ENCODE measurements at regions not wholly inside any gene's neighbourhood (a gene's known extent, or its start where the extent isn't known, plus 50 kb on each side); places are given as distances from the start of the nearest gene placed in this dataset.

DNA sequence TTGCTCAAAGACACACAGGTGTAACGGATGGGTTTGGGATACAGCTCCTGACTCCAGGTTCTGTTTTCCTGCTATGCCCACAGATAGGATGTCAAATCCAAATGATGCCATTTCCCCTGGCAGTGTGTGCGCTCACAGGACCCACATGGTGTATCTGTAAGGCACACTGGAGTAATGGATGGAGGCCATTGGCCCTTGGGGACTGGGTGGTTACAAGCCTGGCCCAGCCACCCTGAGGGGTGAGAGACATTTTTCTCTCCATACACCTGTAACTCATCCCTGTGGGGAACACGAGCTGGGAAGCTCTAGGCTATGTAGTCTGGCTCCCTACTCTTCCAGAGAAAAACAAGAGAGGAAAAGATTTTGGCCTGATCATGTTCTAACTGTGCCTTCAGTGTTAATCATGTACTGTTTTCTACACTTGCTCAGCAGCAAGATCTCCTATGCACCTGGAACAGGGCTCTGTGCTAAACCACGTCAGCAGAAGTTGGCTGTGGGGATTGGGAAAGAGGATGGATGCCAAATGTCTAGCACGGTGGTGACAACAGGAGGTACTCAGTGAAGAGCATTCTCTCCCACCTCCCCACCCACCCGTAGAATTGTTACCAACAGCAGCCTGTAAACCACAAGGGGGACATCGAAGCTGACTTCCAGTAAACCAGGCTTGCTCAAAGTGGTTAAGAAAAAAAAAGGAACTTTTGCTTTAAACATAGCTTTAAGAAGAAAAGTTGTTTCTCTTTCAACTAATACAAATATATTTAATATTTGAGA, 237.0 kb downstream of the LACC1 start:
- H3K9me3 ChIP-seq = no peaks in the 10 kb centered on the region
- DNase-seq = no peak
- BruUV-seq (replicated peaks) = no TSS peak
- H3K4me1 ChIP-seq = no peaks in the 10 kb centered on the region
- TF ChIP-seq, protein P1, sequence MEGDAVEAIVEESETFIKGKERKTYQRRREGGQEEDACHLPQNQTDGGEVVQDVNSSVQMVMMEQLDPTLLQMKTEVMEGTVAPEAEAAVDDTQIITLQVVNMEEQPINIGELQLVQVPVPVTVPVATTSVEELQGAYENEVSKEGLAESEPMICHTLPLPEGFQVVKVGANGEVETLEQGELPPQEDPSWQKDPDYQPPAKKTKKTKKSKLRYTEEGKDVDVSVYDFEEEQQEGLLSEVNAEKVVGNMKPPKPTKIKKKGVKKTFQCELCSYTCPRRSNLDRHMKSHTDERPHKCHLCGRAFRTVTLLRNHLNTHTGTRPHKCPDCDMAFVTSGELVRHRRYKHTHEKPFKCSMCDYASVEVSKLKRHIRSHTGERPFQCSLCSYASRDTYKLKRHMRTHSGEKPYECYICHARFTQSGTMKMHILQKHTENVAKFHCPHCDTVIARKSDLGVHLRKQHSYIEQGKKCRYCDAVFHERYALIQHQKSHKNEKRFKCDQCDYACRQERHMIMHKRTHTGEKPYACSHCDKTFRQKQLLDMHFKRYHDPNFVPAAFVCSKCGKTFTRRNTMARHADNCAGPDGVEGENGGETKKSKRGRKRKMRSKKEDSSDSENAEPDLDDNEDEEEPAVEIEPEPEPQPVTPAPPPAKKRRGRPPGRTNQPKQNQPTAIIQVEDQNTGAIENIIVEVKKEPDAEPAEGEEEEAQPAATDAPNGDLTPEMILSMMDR (IDR thresholded peaks at IDR 0.05; ENCODE audit: insufficient read depth in 1 of 2, low read depth in 1 of 2, low read length in 1 of 2, severe bottlenecking in 1 of 2, unreplicated experiment in 1 of 2) = no peak
- no peak overlapping the region for H3K4me3 ChIP-seq (ENCODE audit: low read depth, low read length)
- H3K9me3 Mint-ChIP-seq (ENCODE audit: unreplicated experiment) = no peaks in the 10 kb centered on the region
- H3K36me3 Mint-ChIP-seq (ENCODE audit: insufficient read depth, unreplicated experiment) = no peaks in the 10 kb centered on the region
- H3K4me3 Mint-ChIP-seq (ENCODE audit: unreplicated experiment) = no peak overlapping the region
- H3K27ac Mint-ChIP-seq (ENCODE audit: unreplicated experiment) = no peak overlapping the region
- H3K36me3 ChIP-seq (ENCODE audit: control insufficient read depth, insufficient read depth, low read length) = no peaks in the 10 kb centered on the region
- intact Hi-C loops (cut with micrococcal nuclease; ENCODE audit: unreplicated experiment) = no loop called here
- H3K27me3 ChIP-seq (replicated peaks; ENCODE audit: control insufficient read depth, insufficient read depth, low read length) = no peaks in the 10 kb centered on the region
- ChIA-PET CTCF (interaction anchor here (0.8 kb wide), 1 partner anchor 25 kb away, joined by 3 read pairs; no protein-coding TSS in a partner anchor), POLR2A (interaction anchor here (0.6 to 1.0 kb wide), 2 partner anchors 25 to 301 kb away, joined by 3 to 9 read pairs; no protein-coding TSS in a partner anchor)
- H3K4me1 Mint-ChIP-seq (ENCODE audit: low read depth, unreplicated experiment) = no peaks in the 10 kb centered on the region
- H3K27me3 Mint-ChIP-seq (ENCODE audit: insufficient read depth, unreplicated experiment) = no peaks in the 10 kb centered on the region

DNA sequence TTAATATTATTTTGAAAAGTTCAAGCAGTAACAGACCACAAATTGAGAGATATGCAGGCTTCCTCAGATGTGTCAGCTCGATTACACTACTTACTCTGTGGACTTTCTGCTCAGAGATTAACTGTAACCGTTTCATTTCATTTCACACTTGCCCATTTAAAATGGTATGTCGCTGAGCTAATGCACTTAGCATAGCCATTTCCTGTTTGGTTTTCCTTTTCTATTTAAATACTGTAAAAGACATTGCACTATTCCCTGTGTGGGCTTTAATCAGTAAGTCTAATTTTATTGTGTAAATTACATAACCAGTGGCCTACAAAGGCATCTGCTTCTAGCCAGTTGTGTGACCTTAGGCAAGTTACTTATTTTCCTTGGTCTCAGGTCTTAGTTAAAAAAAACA, 237.6 kb downstream of the LACC1 start:
- Histone ChIP-seq H3K9me3 (no peaks in the 10 kb centered on the region), H3K36me3 (ENCODE audit: control insufficient read depth, insufficient read depth, low read length) (no peaks in the 10 kb centered on the region), H3K4me3 (ENCODE audit: low read depth, low read length) (no peak overlapping the region), H3K4me1 (no peaks in the 10 kb centered on the region), H3K27me3 (replicated peaks; ENCODE audit: control insufficient read depth, insufficient read depth, low read length) (no peaks in the 10 kb centered on the region)
- CTCF ChIA-PET = interaction anchor here (0.8 kb wide), 1 partner anchor 24 kb away, joined by 3 read pairs; no protein-coding TSS in a partner anchor
- intact Hi-C loops (cut with micrococcal nuclease; ENCODE audit: unreplicated experiment) = no loop called here
- POLR2A ChIA-PET = interaction anchor here (1.0 kb wide), 1 partner anchor 25 kb away, joined by 9 read pairs; no protein-coding TSS in a partner anchor
- Mint-ChIP-seq H3K9me3 (ENCODE audit: unreplicated experiment) (no peaks in the 10 kb centered on the region), H3K36me3 (ENCODE audit: insufficient read depth, unreplicated experiment) (no peaks in the 10 kb centered on the region), H3K4me3 (ENCODE audit: unreplicated experiment) (no peak overlapping the region), H3K4me1 (ENCODE audit: low read depth, unreplicated experiment) (no peaks in the 10 kb centered on the region), H3K27me3 (ENCODE audit: insufficient read depth, unreplicated experiment) (no peaks in the 10 kb centered on the region), H3K27ac (ENCODE audit: unreplicated experiment) (no peak overlapping the region)
- TF ChIP-seq, protein P1 (IDR thresholded peaks at IDR 0.05; ENCODE audit: insufficient read depth in 1 of 2, low read depth in 1 of 2, low read length in 1 of 2, severe bottlenecking in 1 of 2, unreplicated experiment in 1 of 2) = no peak
- DNase-seq = no peak
- no TSS peak for BruUV-seq (replicated peaks)

- BruUV-seq (replicated peaks) = no TSS peak
- no peaks in the 10 kb centered on the region for H3K27me3 Mint-ChIP-seq (ENCODE audit: insufficient read depth, unreplicated experiment)
Observed at GRCh38 chr13:44117816-44118215, 238.1 kb downstream of the LACC1 start.

More at GRCh38 chr13:44117816-44118215, 238.1 kb downstream of the LACC1 start:
- Histone ChIP-seq H3K4me3 (ENCODE audit: low read depth, low read length) (no peak overlapping the region), H3K27me3 (replicated peaks; ENCODE audit: control insufficient read depth, insufficient read depth, low read length) (no peaks in the 10 kb centered on the region), H3K36me3 (ENCODE audit: control insufficient read depth, insufficient read depth, low read length) (no peaks in the 10 kb centered on the region), H3K4me1 (no peaks in the 10 kb centered on the region), H3K9me3 (no peaks in the 10 kb centered on the region)
- ChIA-PET POLR2A (interaction anchor here (1.0 kb wide), 1 partner anchor 24 kb away, joined by 9 read pairs; no protein-coding TSS in a partner anchor), CTCF (interaction anchor here (0.8 kb wide), 1 partner anchor 24 kb away, joined by 3 read pairs; no protein-coding TSS in a partner anchor)
- Mint-ChIP-seq H3K4me3 (ENCODE audit: unreplicated experiment) (no peak overlapping the region), H3K9me3 (ENCODE audit: unreplicated experiment) (peaks cover 1% of the 10 kb centered on the region), H3K4me1 (ENCODE audit: low read depth, unreplicated experiment) (no peaks in the 10 kb centered on the region), H3K36me3 (ENCODE audit: insufficient read depth, unreplicated experiment) (no peaks in the 10 kb centered on the region), H3K27ac (ENCODE audit: unreplicated experiment) (no peak overlapping the region)
- intact Hi-C loops (cut with micrococcal nuclease; ENCODE audit: unreplicated experiment) = no loop called here
- TF ChIP-seq, protein P1 (IDR thresholded peaks at IDR 0.05; ENCODE audit: insufficient read depth in 1 of 2, low read depth in 1 of 2, low read length in 1 of 2, severe bottlenecking in 1 of 2, unreplicated experiment in 1 of 2) = no peak
- no peak for DNase-seq

All from Caco-2 (cell line).